HEK293 (cell line): ENCODE measurements at regions not wholly inside any gene's neighbourhood (a gene's known extent, or its start where the extent isn't known, plus 50 kb on each side); places are given as distances from the start of the nearest gene placed in this dataset.

ENCODE experiments used
- CTCF ChIA-PET: fragments of 350-600 bp; formaldehyde crosslinking; extraction: SDS; loops from one replicate; lab custom pipeline; 2021; ENCODE audit warnings: antibody characterized with exemption; lab: Yijun Ruan, JAX
- POLR2A ChIA-PET: fragments of 300-600 bp; formaldehyde crosslinking; extraction: SDS; loops from one replicate; lab custom pipeline; 2020; ENCODE audit warnings: antibody characterized with exemption, inconsistent platforms; lab: Yijun Ruan, JAX
- H3K27ac ChIP-seq: fragments of 200-500 bp; sonication (Bioruptor generic); 2 replicates; pipeline ENCODE4 v1.5.1; 2014; ENCODE audit warnings: low read depth, low read length, control low read depth, inconsistent platforms; ENCODE audit errors: extremely low read depth
- H3K36me3 ChIP-seq, 2 experiments: fragments of 200-500 bp in 1 of 2; sonication (Bioruptor generic) in 1 of 2; 1 replicate in 1 of 2; 2 replicates in 1 of 2; pipeline ENCODE4 v1.5.1; 2014 to 2017; ENCODE audit warnings: inconsistent platforms in 2 of 2, low read length in 2 of 2; ENCODE audit not compliant: control insufficient read depth in 2 of 2, insufficient read depth in 1 of 2
- H3K4me1 ChIP-seq: fragments of 200-500 bp; sonication (Bioruptor generic); 2 replicates; pipeline ENCODE4 v1.5.1; 2014; ENCODE audit warnings: mild to moderate bottlenecking, low read length, inconsistent platforms; ENCODE audit not compliant: control insufficient read depth, insufficient read depth
- H3K4me3 ChIP-seq: 2 replicates; pipeline ENCODE4 v1.5.1; 2011; ENCODE audit warnings: low read depth, mild to moderate bottlenecking, control low read depth, low read length, moderate library complexity
- H3K9me3 ChIP-seq: fragments of 200-500 bp; sonication (Bioruptor generic); 2 replicates; pipeline ENCODE4 v1.5.1; 2014; ENCODE audit warnings: low read depth, low read length, inconsistent platforms; ENCODE audit not compliant: control insufficient read depth, insufficient read depth
- MZF1 ChIP-seq: fragments of 450-650 bp; formaldehyde crosslinking; IDR thresholded peaks from 2 replicates; pipeline ENCODE4 v1.5.1; 2017; ENCODE audit warnings: missing biosample characterization, missing genetic modification characterization, borderline replicate concordance
- ZNF184 ChIP-seq: fragments of 450-650 bp; IDR thresholded peaks from 2 replicates; pipeline ENCODE4 v1.5.1; 2018; ENCODE audit warnings: missing biosample characterization, mild to moderate bottlenecking, missing genetic modification characterization
- ZNF596 ChIP-seq: fragments of 450-650 bp; IDR thresholded peaks from 2 replicates; pipeline ENCODE4 v1.5.0; 2018; ENCODE audit warnings: missing biosample characterization, mild to moderate bottlenecking, missing genetic modification characterization, moderate library complexity

DNA sequence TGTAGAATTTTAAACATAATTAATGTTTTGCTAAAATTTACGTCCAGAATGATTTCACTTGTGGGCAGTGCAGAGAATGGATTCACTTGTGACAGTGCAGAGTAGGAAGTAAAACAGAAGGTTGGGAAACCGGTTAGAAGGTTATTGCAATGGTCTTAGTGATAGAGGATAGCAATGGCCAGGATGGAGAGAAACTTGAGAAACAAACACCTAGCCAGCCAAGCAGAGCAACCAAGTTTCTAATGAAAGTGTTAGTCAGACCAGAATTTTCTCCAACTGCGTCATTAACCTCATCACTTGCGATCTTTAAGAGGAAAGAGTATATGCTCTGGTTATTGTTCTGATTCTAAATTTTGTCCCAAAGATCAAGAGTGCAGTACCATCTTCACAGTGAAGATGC, 50.0 kb upstream of the TBC1D9 start:
- H3K9me3 ChIP-seq, result no peaks in the 10 kb centered on the region
- ChIA-PET POLR2A (no interaction called here), CTCF (interaction anchor here (0.6 kb wide), 1 partner anchor 74 kb away, joined by 4 read pairs; no protein-coding TSS in a partner anchor)
- H3K4me3 ChIP-seq, result no peak overlapping the region
- TF ChIP-seq ZNF184 (tag by site-specific recombination), result no peak
- TF ChIP-seq MZF1 (tag by site-specific recombination), result no peak
- TF ChIP-seq ZNF596 (tag by site-specific recombination), result no peak
- peaks cover 4% of the 10 kb centered on the region for H3K4me1 ChIP-seq
- no peaks in the 10 kb centered on the region for H3K36me3 ChIP-seq
- no peak overlapping the region for H3K27ac ChIP-seq
